ENCODE measurements at regions not wholly inside any gene's neighbourhood (a gene's known extent, or its start where the extent isn't known, plus 50 kb on each side); places are given as distances from the start of the nearest gene placed in this dataset.

DNA sequence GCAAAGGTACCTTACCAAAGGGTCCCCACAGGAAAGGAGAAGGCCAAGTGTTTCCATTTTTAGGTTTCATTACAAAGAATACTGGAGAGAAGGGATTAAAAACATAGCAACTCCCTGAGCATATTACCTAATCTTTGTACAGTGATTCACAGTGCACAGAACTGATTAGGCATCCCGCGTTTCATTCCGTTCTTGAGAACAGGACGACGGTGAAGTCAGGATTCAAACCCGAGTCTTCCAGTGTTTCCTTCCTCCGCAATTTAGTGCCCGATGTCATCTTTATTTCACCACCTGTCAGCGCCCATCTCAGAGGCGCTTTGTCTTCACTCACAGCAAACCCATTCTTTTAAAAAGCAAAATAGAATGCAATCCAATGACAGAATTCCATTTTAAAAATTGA is 488.5 kb downstream of the EIPR1 start:
- Histone ChIP-seq H3K36me3 (ENCODE audit: low read depth) (no peaks in the 10 kb centered on the region), H3K9me2 (ENCODE audit: insufficient read depth) (no peaks in the 10 kb centered on the region), H3K27ac (no peak overlapping the region), H3K4me2 (no peak overlapping the region), H3K4me1 (replicated peaks; ENCODE audit: insufficient read depth) (no peaks in the 10 kb centered on the region), H3K9me3 (ENCODE audit: insufficient read depth, low read depth) (no peaks in the 10 kb centered on the region), H4K20me1 (ENCODE audit: insufficient read depth) (no peaks in the 10 kb centered on the region), H3K27me3 (ENCODE audit: insufficient read depth, low read depth) (peaks cover 95% of the 10 kb centered on the region), H3K4me3 (no peak overlapping the region), H2AFZ (no peak overlapping the region), H3K79me2 (ENCODE audit: low read depth) (no peaks in the 10 kb centered on the region), H3F3A (ENCODE audit: insufficient read depth, low read depth) (no peaks in the 10 kb centered on the region)
- ChIA-PET POLR2A (ENCODE audit: unreplicated experiment) (no interaction called here), CTCF (no interaction called here)
- intact Hi-C loops (cut with micrococcal nuclease; ENCODE audit: unreplicated experiment), result no loop called here
- no TSS peak for BruUV-seq (replicated peaks)
- no peak; the same call in 1 of the 2 replicates for TF ChIP-seq EZH2 (IDR thresholded peaks at IDR 0.05; ENCODE audit: low read depth)
- TF ChIP-seq, protein P1, sequence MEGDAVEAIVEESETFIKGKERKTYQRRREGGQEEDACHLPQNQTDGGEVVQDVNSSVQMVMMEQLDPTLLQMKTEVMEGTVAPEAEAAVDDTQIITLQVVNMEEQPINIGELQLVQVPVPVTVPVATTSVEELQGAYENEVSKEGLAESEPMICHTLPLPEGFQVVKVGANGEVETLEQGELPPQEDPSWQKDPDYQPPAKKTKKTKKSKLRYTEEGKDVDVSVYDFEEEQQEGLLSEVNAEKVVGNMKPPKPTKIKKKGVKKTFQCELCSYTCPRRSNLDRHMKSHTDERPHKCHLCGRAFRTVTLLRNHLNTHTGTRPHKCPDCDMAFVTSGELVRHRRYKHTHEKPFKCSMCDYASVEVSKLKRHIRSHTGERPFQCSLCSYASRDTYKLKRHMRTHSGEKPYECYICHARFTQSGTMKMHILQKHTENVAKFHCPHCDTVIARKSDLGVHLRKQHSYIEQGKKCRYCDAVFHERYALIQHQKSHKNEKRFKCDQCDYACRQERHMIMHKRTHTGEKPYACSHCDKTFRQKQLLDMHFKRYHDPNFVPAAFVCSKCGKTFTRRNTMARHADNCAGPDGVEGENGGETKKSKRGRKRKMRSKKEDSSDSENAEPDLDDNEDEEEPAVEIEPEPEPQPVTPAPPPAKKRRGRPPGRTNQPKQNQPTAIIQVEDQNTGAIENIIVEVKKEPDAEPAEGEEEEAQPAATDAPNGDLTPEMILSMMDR (conservative IDR thresholded peaks at IDR 0.05), result no peak
- DNase-seq, result no peak

DNA sequence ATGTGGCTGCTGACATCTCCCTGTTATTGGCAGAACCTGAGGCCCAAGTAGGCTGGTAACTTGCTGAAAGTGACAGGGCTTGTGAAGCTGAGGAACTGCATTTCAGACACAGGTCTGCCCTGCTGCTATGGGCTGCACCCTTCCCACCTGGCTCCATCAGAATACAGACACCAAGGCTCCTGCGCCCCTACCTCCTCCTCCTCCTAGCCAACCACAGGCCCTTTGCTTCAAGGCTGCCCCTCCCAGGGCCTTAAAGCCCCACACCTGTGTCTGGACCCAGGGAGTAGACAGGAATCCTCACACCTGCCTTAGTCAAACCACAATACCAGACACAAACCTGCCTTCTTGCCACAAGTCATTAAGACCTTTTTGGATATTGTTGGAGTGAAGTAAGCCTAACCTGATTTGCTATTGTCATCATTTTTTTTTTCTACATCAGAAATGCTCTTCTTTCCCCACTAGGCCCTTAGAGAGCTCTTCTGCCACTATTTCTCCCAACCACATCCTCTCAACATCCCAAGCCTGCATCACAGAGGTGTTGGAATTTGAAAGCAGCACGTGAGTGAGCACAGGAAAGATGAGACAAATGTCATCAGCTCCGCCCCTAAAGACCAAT is 489.7 kb downstream of the EIPR1 start:
- Histone ChIP-seq H4K20me1 (ENCODE audit: insufficient read depth) (no peaks in the 10 kb centered on the region), H3K9me3 (ENCODE audit: insufficient read depth, low read depth) (no peaks in the 10 kb centered on the region), H3K4me3 (no peak overlapping the region), H3K27ac (no peak overlapping the region), H2AFZ (no peak overlapping the region), H3K79me2 (ENCODE audit: low read depth) (no peaks in the 10 kb centered on the region), H3K4me1 (replicated peaks; ENCODE audit: insufficient read depth) (no peaks in the 10 kb centered on the region), H3K36me3 (ENCODE audit: low read depth) (no peaks in the 10 kb centered on the region), H3K4me2 (no peak overlapping the region), H3K27me3 (ENCODE audit: insufficient read depth, low read depth) (peaks cover 82% of the 10 kb centered on the region), H3K9me2 (ENCODE audit: insufficient read depth) (no peaks in the 10 kb centered on the region), H3F3A (ENCODE audit: insufficient read depth, low read depth) (no peaks in the 10 kb centered on the region)
- TF ChIP-seq, protein P1 (conservative IDR thresholded peaks at IDR 0.05), result no peak
- TF ChIP-seq EZH2 (IDR thresholded peaks at IDR 0.05; ENCODE audit: low read depth), result no peak
- DNase-seq, result no peak
- no TSS peak for BruUV-seq (replicated peaks)
- POLR2A ChIA-PET (ENCODE audit: unreplicated experiment), result no interaction called here
- intact Hi-C loops (cut with micrococcal nuclease; ENCODE audit: unreplicated experiment), result no loop called here
- CTCF ChIA-PET, result no interaction called here

- no TSS peak for BruUV-seq (replicated peaks)
- CTCF ChIA-PET, result no interaction called here
- intact Hi-C loops (cut with micrococcal nuclease; ENCODE audit: unreplicated experiment), result no loop called here
- no peak overlapping the region for H2AFZ ChIP-seq
- no peak overlapping the region for H3K4me3 ChIP-seq
- H4K20me1 ChIP-seq (ENCODE audit: insufficient read depth), result no peaks in the 10 kb centered on the region
- no peak overlapping the region for H3K4me2 ChIP-seq
- no peaks in the 10 kb centered on the region for H3K9me2 ChIP-seq (ENCODE audit: insufficient read depth)
- no peak for DNase-seq
- POLR2A ChIA-PET (ENCODE audit: unreplicated experiment), result no interaction called here
- no peaks in the 10 kb centered on the region for H3K9me3 ChIP-seq (ENCODE audit: insufficient read depth, low read depth)
- H3K27ac ChIP-seq, result no peak overlapping the region
- no peaks in the 10 kb centered on the region for H3K79me2 ChIP-seq (ENCODE audit: low read depth)
- H3K36me3 ChIP-seq (ENCODE audit: low read depth), result no peaks in the 10 kb centered on the region
- no peak for TF ChIP-seq EZH2 (IDR thresholded peaks at IDR 0.05; ENCODE audit: low read depth)
- TF ChIP-seq, protein P1 (conservative IDR thresholded peaks at IDR 0.05), result no peak
- H3K4me1 ChIP-seq (replicated peaks; ENCODE audit: insufficient read depth), result no peaks in the 10 kb centered on the region
- H3K27me3 ChIP-seq (ENCODE audit: insufficient read depth, low read depth), result peaks cover 80% of the 10 kb centered on the region
- H3F3A ChIP-seq (ENCODE audit: insufficient read depth, low read depth), result no peaks in the 10 kb centered on the region
Measured at GRCh38 chr2:2886922-2887321, 490.7 kb downstream of the EIPR1 start.

All from PC-9 (cell line).